ENCODE measurements at regions not wholly inside any gene's neighbourhood (a gene's known extent, or its start where the extent isn't known, plus 50 kb on each side); places are given as distances from the start of the nearest gene placed in this dataset.

DNA sequence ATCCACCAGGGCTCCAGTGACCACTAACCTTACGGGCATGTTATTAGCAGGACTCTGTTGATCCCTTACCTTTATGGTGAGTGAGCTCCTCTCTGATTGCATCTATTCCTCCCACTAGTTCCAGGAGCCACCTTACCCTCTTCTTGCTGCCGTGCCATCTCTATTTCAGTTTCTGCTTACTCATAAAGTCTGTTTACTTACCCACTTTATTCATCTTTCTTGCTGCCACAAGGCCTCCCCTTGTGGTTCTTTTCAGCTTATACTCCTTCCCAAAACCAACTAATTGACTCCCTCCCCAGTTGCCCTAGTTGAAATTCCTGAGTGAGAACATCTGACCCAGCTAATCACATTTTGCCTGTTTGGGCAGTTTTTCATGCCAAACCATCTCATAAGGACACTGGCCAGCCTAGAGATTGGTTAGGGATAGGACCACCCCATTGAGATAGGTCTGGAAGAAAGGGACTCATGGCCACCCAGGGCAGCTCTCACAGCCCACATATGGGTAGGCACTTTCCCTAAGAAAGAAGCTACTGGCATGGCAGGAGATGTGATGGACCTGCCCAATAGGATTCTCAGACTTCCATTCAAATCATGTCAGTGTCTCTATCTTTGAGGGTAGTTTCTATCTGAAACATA lies 412.7 kb downstream of the EFNA5 start:
- Histone ChIP-seq H3K9me3 (peaks cover 0 to 3% of the 10 kb centered on the region in 2 donors), H3K27me3 (no peaks in the 10 kb centered on the region), H3K27ac (no peak overlapping the region), H3K4me1 (peaks cover 0 to 7% of the 10 kb centered on the region in 2 donors), H3K4me3 (no peak overlapping the region), H3K36me3 (no peaks in the 10 kb centered on the region)
- no peak for DNase-seq (ENCODE audit: low spot score)
- TF ChIP-seq, protein P1, sequence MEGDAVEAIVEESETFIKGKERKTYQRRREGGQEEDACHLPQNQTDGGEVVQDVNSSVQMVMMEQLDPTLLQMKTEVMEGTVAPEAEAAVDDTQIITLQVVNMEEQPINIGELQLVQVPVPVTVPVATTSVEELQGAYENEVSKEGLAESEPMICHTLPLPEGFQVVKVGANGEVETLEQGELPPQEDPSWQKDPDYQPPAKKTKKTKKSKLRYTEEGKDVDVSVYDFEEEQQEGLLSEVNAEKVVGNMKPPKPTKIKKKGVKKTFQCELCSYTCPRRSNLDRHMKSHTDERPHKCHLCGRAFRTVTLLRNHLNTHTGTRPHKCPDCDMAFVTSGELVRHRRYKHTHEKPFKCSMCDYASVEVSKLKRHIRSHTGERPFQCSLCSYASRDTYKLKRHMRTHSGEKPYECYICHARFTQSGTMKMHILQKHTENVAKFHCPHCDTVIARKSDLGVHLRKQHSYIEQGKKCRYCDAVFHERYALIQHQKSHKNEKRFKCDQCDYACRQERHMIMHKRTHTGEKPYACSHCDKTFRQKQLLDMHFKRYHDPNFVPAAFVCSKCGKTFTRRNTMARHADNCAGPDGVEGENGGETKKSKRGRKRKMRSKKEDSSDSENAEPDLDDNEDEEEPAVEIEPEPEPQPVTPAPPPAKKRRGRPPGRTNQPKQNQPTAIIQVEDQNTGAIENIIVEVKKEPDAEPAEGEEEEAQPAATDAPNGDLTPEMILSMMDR (IDR thresholded peaks at IDR 0.05), result no peak

- Histone ChIP-seq H3K4me3 (no peak overlapping the region), H3K27ac (no peak overlapping the region), H3K4me1 (peaks cover 0 to 7% of the 10 kb centered on the region in 2 donors), H3K27me3 (no peaks in the 10 kb centered on the region), H3K36me3 (no peaks in the 10 kb centered on the region), H3K9me3 (no peaks in the 10 kb centered on the region)
- TF ChIP-seq, protein P1 (IDR thresholded peaks at IDR 0.05), result no peak
- DNase-seq (ENCODE audit: low spot score), result no peak
Measured at GRCh38 chr5:107254902-107255234, 415.9 kb downstream of the EFNA5 start.

GRCh38 chr5:107254214-107254901 lies 416.4 kb downstream of the EFNA5 start:
- peaks cover 0 to 7% of the 10 kb centered on the region in 2 donors for H3K4me1 ChIP-seq
- H3K27me3 ChIP-seq, result no peaks in the 10 kb centered on the region
- no peaks in the 10 kb centered on the region for H3K9me3 ChIP-seq
- TF ChIP-seq, protein P1 (IDR thresholded peaks at IDR 0.05), result no peak
- no peak for DNase-seq (ENCODE audit: low spot score)
- no peak overlapping the region for H3K27ac ChIP-seq
- no peaks in the 10 kb centered on the region for H3K36me3 ChIP-seq
- no peak overlapping the region for H3K4me3 ChIP-seq

- H3K9me3 ChIP-seq, result no peaks in the 10 kb centered on the region
- no peak for DNase-seq (ENCODE audit: low spot score)
- peaks cover 0 to 7% of the 10 kb centered on the region in 2 donors for H3K4me1 ChIP-seq
- TF ChIP-seq, protein P1 (IDR thresholded peaks at IDR 0.05), result no peak
- no peaks in the 10 kb centered on the region for H3K36me3 ChIP-seq
- no peaks in the 10 kb centered on the region for H3K27me3 ChIP-seq
- H3K4me3 ChIP-seq, result no peak overlapping the region
- no peak overlapping the region for H3K27ac ChIP-seq
Measured at GRCh38 chr5:107253246-107253645, 417.5 kb downstream of the EFNA5 start.

DNA sequence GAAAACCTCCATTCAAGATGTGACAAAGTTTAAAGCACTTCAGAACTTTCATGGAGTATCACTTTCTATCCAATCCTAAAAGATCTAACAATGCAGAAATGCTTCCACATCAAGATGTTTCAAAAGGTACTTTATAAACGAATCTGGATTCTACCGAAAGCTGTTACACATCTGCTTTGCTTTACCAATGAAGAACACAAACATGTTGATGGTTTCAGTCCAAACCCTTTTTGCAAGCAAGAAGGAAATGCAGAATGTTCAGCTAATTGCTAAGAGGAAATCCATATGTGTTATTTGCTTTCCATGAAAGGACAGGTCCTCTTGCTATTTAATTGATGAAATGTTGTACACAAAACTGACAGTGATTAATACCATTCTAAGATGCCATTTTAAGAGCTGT lies 419.6 kb downstream of the EFNA5 start:
- Histone ChIP-seq H3K4me3 (no peak overlapping the region), H3K27ac (no peak overlapping the region), H3K27me3 (no peaks in the 10 kb centered on the region), H3K4me1 (peaks cover 0 to 7% of the 10 kb centered on the region in 2 donors), H3K36me3 (no peaks in the 10 kb centered on the region), H3K9me3 (no peaks in the 10 kb centered on the region)
- TF ChIP-seq, protein P1 (IDR thresholded peaks at IDR 0.05), result no peak
- no peak for DNase-seq (ENCODE audit: low spot score)
